ENCODE measurements at regions not wholly inside any gene's neighbourhood (a gene's known extent, or its start where the extent isn't known, plus 50 kb on each side); places are given as distances from the start of the nearest gene placed in this dataset.

GRCh38 chr2:133900909-133901308 is 332.6 kb upstream of the NCKAP5 start:
- Histone ChIP-seq H4K5ac (ENCODE audit: insufficient read length, low read depth, low read length) (no peak overlapping the region), H3K14ac (ENCODE audit: insufficient read length) (no peak overlapping the region), H3K9me3 (ENCODE audit: insufficient read depth in 2 of 2, low read depth in 1 of 2, low read length in 1 of 2) (no peaks in the 10 kb centered on the region), H4K20me1 (replicated peaks in 1 of 2; ENCODE audit: control insufficient read depth in 1 of 2, insufficient read depth in 2 of 2, low read length in 2 of 2) (no peaks in the 10 kb centered on the region), H2AK5ac (ENCODE audit: low read depth, low read length) (no peak overlapping the region), H3K56ac (replicated peaks; ENCODE audit: insufficient read length, low read depth, low read length) (no peak overlapping the region), H4K91ac (replicated peaks; ENCODE audit: insufficient read length, low read length) (no peak overlapping the region), H2AFZ (ENCODE audit: low read length) (no peak overlapping the region), H3K27me3 (replicated peaks in 1 of 4; ENCODE audit: control insufficient read depth in 3 of 4, extremely low read depth in 1 of 4, insufficient read depth in 3 of 4, low read length in 3 of 4) (no peaks in the 10 kb centered on the region), H4K8ac (ENCODE audit: extremely low read depth, insufficient read depth, low read length) (no peak overlapping the region), H3K79me1 (ENCODE audit: low read depth, low read length) (no peaks in the 10 kb centered on the region), H3K79me2 (ENCODE audit: control insufficient read depth in 1 of 2, insufficient read depth in 2 of 2, low read length in 2 of 2) (no peaks in the 10 kb centered on the region), H3K18ac (ENCODE audit: extremely low read depth, low read length) (no peak overlapping the region), H3K23ac (ENCODE audit: insufficient read length) (no peak overlapping the region), H2BK15ac (ENCODE audit: low read length) (no peak overlapping the region), H3K4me1 (replicated peaks in 1 of 4; ENCODE audit: control insufficient read depth in 3 of 4, insufficient read depth in 4 of 4, low read length in 3 of 4) (no peaks in the 10 kb centered on the region), H2BK20ac (ENCODE audit: low read length) (no peak overlapping the region), H3K9ac (replicated peaks in 1 of 4; ENCODE audit: extremely low read depth in 1 of 4, low read depth in 3 of 4, low read length in 3 of 4) (no peak overlapping the region), H3K4ac (replicated peaks; ENCODE audit: insufficient read length, low read depth, low read length) (no peak overlapping the region), H3K36me3 (ENCODE audit: control insufficient read depth in 2 of 4, insufficient read depth in 4 of 4, low read length in 3 of 4) (no peaks in the 10 kb centered on the region), H3K4me2 (ENCODE audit: insufficient read depth in 1 of 2, low read depth in 2 of 2, low read length in 2 of 2) (no peak overlapping the region), H3K23me2 (ENCODE audit: low read depth, low read length) (no peaks in the 10 kb centered on the region), H2BK120ac (replicated peaks; ENCODE audit: low read depth, low read length) (no peak overlapping the region), H3K4me3 (ENCODE audit: extremely low read depth in 1 of 4, insufficient read depth in 2 of 4, low read depth in 3 of 4, low read length in 4 of 4) (no peak overlapping the region), H3K27ac (ENCODE audit: low read depth, low read length) (no peak overlapping the region), H2BK12ac (ENCODE audit: low read depth, low read length) (no peak overlapping the region), H2BK5ac (ENCODE audit: low read depth, low read length) (no peak overlapping the region)
- POLR2A ChIA-PET (ENCODE audit: partially characterized antibody), result no interaction called here
- 97% methylated on average over 3 of the region's 3 CpGs; no CpG with 5 or more reads in 1 of the 2 experiments for WGBS, 2 experiments (ENCODE audit: extremely low coverage in 1 of 2, insufficient coverage in 1 of 2, insufficient read length in 1 of 2, insufficient replicate concordance in 2 of 2, low coverage in 1 of 2, low lambda C conversion rate in 2 of 2, missing lambda C conversion rate in 1 of 2)
- FAIRE-seq (no peak), DNase-seq (ENCODE audit: low read depth in 1 of 2, low spot score in 2 of 2) (no peak)
- CTCF ChIA-PET (ENCODE audit: partially characterized antibody), result no interaction called here
- TF ChIP-seq MAX (IDR thresholded peaks at IDR 0.05) (no peak), SAP30 (IDR thresholded peaks at IDR 0.05; ENCODE audit: insufficient read depth, insufficient replicate concordance, low read length) (no peak), POLR2A (IDR thresholded peaks at IDR 0.05; ENCODE audit: control extremely low read depth in 1 of 2, low read depth in 2 of 2, low read length in 2 of 2) (no peak)

Measured in H1 (cell line).